Renal cortex interstitium (tissue), 11 donors: ENCODE measurements at regions not wholly inside any gene's neighbourhood (a gene's known extent, or its start where the extent isn't known, plus 50 kb on each side); places are given as distances from the start of the nearest gene placed in this dataset.
"Not testable (repeated sequence)": the region's sequence is repeated elsewhere in the genome, so short reads cannot be mapped to it uniquely, and the experiment has no call there.

ENCODE experiments used
- DNase-seq, 11 donors: peaks; one replicate each; pipeline ENCODE4 v3.0.0-alpha.2; 2013; ENCODE audit warnings: low read depth in 9 of 11, low spot score in 4 of 11; ENCODE audit errors: extremely low read depth in 1 of 11

DNA sequence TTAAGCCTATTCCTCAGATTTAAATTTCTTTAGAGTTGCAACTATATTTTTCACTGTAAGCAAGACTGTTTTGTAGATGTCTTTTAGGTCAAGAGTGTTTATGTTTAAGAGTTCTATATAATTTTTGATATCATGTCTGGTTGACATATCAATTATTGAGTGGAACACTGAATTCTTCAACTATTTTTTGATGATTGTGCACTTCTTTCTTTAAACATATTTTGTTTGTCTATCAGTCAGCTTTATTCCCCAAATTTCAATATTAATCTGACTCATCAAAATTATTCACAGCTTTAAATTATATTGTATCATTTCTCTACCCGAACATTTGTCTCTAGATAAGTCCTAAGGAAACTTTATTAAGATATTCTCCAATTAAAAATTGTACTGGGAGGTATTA is 933.6 kb upstream of the ROBO1 start:
- DNase-seq: no peak

DNA sequence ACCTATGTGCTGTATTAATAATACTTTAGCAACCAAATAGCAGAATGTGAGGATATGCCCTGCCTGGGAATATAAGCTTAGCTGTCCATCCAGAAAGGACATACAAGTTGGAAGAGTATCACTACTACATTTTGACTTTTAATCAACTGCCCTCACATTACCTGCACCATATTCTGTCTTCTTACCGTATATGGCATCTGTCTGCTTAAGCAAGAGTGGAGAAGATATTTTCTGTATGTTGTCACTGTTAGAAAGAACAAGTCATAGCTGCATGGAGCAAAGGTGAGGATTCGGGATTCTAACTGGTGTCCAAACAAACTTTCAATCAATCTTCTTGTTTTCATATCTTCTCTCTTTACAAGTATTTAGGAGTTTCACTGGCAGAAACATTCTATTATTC is 929.5 kb upstream of the ROBO1 start:
- no peak for DNase-seq

GRCh38 chr3:80696280-80696679 is 928.5 kb upstream of the ROBO1 start:
- DNase-seq: peak; percentile 7 to 78 (median 32)

- peak in 5 of 11 donors; percentile 1 to 14 (median 6) for DNase-seq
Measured at GRCh38 chr3:80688814-80689213, 921.0 kb upstream of the ROBO1 start.

DNA sequence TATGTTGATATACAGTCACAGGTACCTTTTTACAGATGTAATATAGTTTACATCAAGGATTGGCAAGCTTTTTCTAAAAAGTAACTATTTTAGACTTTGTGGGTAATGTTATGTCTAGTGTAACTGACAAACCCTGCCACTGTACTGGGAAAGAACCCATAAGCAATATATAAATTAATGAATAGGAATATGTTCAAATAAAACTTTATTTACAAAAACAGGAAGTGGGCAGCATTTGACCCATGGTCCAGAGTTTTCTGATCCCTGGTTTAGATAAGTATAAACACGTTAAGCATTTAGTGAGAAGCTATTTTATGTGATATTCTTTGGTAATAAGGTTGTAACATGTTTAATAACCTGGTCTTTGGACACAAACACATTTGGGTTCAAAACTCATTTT is 915.2 kb upstream of the ROBO1 start:
- DNase-seq: no peak

GRCh38 chr3:80682235-80682634 is 914.4 kb upstream of the ROBO1 start:
- DNase-seq: no peak

DNA sequence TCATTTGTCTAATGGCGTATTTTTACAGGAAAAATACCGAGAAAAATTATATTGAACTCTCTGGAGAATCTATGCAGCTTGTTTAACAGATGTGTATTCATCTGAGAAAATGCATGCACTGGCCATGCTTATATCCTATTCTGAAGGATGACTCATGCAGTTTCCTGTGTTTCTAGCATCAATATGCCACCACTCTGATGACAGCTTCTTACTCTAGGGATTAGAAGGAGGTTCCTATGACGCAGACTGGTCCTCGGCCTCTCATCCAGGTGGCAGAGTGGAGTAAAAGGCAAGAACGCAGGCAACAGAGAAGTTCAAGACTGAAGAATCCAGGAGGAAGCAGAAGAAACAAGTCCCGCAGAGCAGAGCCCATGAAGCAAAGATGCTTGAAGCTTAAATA is 910.0 kb upstream of the ROBO1 start:
- no peak for DNase-seq

DNA sequence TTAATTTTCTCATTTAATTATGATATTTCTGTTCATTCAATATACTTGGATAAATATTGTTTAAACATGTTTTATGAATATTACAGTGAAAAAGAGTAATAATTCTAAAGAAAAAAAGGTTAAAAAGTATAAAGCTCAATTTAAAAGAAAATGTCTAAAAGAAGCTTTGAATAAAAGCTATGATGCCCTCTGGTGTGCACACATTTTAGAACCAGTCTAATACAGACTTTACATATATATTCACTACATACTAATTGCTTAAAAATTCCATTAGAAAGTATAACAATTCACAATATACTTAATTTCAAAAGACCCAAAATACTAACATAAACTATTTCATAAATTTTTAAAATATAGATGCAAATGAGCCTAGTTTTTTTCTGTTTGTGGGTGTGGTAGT is 909.1 kb upstream of the ROBO1 start:
- DNase-seq: no peak

GRCh38 chr3:80676261-80676660 is 908.5 kb upstream of the ROBO1 start:
- no peak for DNase-seq

DNA sequence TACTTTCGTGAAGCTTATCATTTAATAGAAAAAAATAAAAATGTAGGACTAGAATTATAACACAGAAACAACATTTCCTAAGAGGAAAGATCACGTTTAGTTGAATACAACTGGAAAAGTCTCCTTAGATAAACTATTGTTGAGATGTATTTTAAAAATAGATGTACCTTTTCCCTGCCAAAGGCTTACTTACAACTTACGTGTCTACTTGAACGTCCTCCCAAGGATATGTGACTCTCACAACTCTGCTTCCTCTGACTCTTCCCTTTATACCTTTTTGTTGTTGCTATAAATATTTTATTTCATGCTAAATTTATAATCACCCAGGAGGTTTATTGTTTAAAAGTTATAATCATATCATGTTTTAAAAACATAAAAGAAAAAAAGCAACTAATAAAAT is 908.0 kb upstream of the ROBO1 start:
- DNase-seq: no peak

GRCh38 chr3:80668600-80669294 is 900.9 kb upstream of the ROBO1 start:
- no peak for DNase-seq

DNA sequence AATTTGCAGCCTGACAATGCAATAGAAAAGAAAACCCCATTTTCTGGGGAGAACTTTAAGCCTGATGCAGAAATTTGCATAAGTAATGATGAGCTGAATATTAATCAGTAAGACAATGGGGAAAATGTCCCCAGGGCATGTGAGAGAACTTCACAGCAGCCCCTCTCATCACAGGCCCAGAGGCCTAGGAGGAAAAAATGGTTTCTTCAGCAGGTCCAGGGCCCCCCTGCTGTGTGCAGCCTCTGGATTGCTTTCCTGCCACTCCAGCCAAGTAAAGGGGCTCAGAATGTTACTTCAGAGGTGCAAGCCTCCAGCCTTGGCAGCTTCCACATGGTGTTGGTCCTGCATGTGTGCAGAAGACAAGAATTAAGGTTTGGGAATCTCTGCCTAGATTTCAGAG is 900.3 kb upstream of the ROBO1 start:
- no peak for DNase-seq

- no peak for DNase-seq
Measured at GRCh38 chr3:80663426-80663825, 895.6 kb upstream of the ROBO1 start.

- DNase-seq: no peak
Measured at GRCh38 chr3:80655216-80655615, 887.4 kb upstream of the ROBO1 start.

DNA sequence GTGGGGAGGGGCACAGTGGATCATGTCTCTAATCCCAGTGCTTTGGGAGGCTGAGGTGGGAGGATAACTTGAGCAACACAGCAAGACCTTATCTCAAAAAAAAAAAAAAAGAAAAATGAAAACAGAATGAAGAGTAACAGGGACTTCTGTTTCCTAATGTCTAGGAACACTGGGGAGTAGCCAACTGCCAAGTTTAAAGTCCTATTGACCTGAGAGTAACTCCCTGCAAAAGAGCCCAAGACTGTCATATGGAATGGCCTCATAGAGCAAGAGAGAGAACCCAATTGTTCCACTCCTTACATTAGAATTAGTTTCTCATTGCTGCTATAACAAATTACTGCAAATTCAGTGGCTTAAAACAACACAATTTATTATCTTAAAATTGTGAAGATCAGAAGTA is 881.4 kb upstream of the ROBO1 start:
- DNase-seq: no peak

- no peak for DNase-seq
Measured at GRCh38 chr3:80643421-80643820, 875.6 kb upstream of the ROBO1 start.

DNA sequence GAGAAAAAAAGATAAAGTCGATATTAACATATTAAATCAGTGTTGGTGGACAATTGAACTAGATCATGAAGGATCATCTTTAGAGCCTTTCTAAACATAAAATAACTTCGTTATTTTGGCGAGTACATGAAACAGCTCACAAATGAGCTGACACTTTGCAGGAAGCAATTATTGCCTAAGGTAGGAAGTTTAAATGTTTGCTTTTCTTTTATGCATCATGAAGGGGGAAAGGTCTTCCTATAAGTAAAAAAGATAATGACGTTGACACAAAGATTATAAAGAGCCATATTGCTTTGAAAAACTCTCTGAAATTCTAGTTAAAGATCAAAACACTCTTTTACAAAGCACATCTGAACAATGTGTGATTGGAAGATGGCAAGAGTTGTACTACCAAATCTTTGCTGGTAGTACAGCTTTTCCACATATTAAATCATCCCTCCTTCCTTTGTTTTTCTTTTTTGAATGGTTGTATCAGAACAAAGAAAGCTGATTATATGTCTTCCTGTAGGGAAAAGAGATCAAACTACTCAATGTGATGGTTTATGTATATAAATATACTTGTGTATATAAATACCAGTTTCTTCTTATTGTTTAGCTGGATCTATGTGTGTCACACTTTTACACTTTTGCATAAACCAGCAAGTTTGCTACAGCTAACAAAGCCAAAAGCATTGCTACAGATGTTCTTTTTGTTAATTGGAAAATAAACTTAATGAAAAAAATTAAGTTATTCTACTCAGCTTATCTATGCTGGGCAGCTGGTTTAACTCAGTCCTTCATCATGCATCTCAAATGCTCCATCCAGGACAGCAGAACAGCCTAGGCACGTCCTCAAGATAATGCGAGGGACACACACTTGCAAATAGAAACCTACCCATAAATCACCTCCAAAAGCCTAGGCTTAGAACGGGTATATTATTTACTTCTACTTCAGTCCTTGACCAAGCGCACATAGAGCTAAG is 850.8 kb upstream of the ROBO1 start:
- no peak for DNase-seq

DNA sequence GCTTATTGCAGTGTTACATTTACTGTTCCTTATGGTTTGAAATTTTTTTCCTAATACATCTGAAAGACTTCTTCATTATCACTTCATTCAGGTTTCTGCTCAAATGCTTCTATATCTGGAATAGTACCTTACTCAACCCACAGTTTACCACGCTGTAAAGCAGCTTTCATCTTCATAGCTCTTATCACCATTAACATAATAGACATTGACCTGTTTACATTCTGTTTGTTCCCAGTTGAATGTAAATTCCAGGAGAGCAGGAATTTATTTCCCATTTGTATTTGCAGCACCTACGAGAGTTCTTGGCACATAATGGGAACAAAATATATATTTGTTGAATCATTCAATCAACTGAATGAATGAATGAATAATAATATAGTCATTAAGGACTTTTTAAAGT is 844.6 kb upstream of the ROBO1 start:
- DNase-seq: no peak

DNA sequence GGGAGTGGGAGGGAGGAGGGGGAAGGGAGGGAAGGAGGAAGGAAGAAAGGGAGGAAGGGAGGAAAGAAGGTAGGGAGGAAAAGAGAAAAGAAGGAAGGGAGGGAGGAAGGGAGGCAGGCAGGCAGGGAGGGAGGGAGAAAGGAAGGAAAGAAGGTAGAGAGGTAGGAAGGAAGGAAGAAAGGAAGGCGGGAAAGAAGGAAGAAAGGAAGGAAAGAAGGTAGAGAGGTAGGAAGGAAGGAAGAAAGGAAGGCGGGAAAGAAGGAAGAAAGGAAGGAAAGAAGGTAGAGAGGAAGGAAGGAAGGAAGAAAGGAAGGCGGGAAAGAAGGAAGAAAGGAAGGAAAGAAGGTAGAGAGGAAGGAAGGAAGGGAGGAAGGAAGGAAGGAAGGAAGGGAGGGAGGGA is 840.3 kb upstream of the ROBO1 start:
- not testable (repeated sequence) for DNase-seq

DNA sequence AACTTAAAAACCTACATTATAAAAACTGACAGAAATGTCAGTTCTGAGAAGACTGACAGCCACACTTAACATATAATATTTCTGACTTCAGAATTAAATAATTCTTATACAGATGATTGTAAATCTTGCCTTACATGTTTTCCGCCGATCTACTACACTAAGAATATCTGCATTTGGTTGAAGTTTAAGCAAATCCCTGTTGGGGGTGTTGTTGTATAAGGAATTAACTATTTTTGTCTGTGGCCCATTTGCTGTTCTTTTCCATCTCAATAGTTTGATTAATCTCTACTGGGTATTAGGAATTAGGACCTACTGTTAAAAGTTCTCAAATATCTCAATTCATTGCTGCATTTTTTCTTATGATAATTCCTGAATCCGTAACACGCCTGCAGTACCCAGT is 838.3 kb upstream of the ROBO1 start:
- no peak for DNase-seq

GRCh38 chr3:80601479-80601878 is 833.7 kb upstream of the ROBO1 start:
- no peak for DNase-seq
